Dedifferentiated amniotic fluid mesenchymal stem cell (primary cell): ENCODE measurements at regions not wholly inside any gene's neighbourhood (a gene's known extent, or its start where the extent isn't known, plus 50 kb on each side); places are given as distances from the start of the nearest gene placed in this dataset.

Experiments
- DNase-seq: peaks from one replicate; pipeline ENCODE4 v3.0.0-alpha.2; 2016; ENCODE audit errors: extremely low spot score

GRCh38 chr11:70486731-70487130 is 88.4 kb downstream of the CTTN start:
- DNase-seq: no peak

DNA sequence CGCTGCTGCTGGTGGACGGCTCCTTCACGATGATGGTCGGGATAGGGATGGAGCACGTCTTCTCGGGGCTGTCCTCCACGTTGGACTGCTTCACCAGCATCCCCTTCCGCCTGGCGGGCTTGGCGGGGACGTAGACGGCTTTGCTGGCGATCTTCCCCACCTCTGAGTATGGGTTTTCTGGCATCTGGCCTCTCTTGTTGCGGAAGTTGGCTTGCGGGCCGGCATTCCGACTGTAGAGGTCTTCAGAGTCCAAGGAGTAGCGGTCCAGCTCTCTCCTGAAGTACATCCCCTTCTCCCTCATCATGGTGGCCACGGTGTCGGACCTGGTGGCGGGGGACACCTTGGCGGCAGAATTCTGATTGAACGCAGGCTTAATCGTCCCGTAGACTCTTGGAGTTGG is 88.8 kb downstream of the CTTN start:
- no peak for DNase-seq

- no peak for DNase-seq
Observed at GRCh38 chr11:70487756-70488155, 89.4 kb downstream of the CTTN start.

DNA sequence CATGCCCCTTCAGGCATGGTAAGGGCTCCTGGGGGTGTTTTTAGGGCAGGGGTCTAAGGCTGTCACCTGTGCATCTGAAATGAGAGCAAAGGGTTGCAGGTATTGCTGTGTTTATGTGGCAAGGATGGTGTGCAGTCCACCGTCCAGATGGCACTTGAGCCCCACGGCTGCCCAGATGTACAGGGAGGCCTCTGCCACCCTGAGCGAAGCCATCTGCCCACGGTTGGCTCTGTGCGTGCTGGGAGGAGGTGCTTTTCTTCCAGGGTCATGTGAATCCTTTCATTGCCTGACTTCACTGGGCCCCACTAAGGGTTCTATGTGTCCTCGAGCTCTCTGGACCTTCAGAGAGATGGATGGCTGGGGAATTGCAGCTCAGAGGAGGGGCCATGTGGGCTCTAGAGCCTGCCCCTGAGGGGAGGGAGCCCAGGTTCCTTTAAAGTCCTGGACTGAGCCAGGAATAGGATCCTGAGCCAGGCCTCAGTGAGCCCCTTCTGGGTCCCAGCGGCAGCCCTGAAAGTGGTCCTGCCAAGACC is 89.9 kb downstream of the CTTN start:
- DNase-seq: no peak

DNA sequence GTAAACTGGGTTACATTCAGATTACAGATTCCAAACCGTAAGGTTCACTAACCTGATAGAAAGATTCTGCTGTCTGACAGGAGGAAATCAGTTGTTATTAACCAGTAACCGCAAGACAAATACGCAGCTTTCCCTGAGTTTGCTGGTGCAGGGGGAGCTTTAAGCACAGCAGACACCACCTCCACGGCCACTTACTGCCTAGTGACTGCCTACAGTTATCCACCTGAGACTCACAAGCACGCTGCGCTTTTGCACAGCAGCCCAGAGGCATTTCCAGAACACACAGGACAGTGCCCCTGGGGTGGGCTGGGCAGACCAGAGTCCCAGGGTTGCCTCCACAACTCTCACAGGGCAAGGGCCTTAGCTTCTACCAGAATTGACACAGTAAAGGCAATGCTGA is 90.9 kb downstream of the CTTN start:
- no peak for DNase-seq

DNA sequence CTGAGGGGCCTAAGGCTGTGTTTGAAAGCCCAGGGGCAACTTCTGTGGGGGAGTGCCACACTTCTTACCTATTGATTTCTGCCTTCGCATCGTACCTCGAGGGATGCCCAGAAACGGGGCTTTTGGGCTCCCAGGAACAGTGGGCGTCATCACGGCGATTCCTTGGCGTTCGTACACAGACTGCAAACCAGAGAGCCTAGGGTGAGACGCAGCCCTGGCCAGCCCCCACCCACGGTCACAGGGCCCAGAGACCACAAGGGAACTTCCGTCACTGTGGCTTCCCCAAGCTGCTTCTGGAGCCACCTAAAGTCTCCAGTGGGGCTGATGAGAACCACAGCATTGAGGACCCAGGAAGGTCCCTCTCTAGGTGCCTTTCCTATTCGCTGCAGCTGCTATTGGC is 91.9 kb downstream of the CTTN start:
- no peak for DNase-seq

DNA sequence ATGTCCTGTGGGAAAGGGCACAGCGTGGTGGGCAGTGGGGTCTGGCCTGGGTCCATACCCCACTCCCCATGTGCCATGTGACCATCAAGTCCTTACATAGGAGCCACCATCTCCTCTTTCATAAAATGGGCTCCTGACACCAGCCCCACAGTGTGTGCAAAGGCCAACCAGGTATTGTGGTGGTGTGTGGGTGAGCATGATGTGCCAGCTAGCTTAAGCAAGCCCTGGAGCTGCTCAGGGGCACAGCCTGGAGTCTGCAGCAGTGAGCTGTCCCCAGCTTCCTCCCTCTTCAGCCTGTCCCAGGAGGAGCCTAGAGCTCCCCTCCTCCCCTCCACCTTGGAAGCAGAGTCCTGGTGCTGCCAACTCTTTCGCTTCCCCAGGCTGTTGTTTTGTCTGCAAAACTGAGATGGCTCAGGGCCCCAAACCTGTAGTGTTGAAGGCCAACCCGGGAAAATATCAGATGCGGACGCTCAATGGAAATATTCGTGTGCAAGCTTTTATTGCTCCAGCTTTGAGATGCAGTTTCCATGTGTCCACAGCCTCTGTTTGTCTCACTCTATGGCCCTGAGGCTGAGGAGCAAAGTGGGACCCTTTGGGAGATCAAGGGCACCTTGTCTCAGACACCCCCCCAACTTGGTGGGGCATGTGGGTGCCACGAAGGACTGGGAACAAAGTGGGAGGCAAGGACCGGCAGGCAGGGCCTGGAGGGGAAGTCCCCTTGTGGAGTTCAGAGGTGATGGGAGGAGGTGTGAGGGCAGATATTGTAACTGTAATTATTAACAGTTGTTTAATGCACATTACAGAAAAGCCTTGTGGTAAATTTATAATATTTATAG is 92.6 kb downstream of the CTTN start:
- no peak for DNase-seq

DNA sequence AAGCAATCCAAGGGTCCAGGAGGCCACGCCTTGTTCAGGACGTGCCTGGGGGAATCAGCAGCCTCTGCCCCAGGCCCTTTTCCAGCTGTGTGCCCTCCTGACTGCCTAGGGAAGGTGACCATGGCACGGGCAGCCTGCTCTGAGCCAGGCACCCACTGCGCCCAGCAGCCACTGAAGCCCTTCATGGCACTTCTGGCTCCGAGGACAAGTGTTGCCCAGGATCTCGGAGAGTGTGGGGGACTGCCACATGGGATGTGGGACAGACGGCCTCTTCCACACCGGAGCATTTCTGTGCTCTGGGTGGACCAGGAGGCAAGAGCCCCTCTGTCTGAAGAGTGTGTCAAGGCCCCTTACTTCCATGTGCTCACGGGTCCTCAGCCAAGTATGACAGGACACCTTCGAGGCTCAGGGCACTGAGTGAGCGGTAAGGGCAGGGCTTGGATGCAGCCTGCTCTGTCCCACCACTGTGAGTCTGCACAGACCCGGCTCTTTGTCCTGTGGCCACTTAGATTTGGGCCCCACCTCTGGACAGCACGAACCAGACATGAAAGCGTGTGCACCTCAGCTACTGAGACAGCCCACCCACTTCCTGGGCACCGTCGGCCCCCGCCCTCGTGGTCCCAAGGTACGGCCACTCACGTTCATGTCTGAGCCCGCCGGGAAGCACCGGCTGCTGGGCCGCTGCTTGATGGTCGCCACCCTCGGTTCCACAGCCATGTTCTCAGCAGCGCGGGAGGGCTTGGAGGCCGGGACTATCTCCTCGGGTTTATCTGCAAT is 93.6 kb downstream of the CTTN start:
- no peak for DNase-seq

DNA sequence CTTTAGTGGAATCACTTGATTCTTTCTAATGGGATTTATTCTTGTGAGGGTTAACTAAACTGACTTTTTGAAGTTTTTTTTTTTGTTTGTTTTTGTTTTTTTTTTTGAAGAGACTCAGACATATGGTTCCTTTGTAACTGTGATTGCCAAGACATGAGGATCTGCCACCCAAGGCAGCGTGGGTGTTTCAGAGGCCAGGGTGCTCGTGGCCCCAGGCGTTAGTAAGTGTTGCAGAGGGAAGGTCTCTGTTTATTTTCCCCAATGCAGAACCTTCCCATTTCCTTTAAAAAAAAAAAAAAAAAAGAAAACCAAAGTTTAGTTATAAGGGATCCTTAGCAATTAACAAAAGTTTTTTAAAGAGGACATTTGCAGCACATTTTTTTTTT is 94.8 kb downstream of the CTTN start:
- no peak for DNase-seq

DNA sequence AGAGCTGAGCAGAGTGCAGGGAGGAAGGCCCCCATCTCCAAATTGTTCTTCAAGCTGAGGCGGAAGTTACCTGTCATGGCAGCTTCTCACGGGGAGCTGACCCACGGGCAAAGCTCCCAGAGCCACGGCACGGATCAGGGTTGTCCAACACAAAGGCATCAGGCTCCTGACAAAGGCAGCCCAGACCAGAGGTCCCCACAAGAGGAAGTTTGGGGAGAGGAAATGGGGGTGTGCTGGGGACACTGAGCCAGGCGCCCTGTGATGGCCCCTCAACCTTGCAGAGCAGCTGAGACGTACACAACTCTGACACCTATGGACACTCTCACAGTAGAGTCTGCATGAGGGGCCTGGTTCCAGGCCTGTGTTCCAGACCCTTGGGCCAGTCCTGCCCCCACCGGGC is 95.6 kb downstream of the CTTN start:
- DNase-seq: no peak

DNA sequence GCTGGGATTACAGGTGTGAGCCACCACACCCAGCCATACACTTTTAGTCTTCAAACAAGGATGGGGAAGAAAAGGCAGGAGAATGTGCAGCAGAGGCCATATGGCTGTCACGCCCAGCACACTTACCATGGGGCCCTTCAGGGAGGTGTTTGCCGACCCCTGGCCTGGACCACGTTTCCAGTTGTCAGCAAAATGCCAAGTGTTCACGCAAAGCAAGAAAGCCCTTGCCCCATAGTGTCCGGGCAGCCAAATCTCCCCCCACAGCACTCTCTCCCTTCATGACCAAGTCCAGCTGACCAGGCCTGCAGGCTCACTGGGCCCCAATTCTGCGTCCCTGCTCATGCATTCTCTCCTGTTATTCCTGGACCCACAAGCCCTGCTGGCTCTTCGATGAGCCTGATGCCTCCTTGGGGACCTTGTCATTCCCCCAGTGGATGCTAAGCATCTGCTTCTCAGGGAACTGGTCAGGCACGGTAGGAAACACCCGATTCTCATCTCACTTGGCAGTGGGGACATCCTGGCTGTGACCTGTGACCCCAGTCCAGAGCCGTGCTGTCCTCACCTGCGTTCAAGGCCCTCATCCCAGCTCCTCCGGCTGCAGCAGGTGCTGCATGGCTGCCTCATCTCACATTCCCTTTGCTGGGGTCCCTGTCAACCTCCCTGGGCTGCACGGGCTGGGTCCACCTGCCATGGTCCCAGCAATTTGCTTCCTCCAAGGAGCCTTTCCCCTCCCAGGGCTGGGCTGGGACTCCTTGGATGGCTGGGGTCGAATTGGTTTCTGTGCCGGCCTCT is 96.4 kb downstream of the CTTN start:
- DNase-seq: no peak

DNA sequence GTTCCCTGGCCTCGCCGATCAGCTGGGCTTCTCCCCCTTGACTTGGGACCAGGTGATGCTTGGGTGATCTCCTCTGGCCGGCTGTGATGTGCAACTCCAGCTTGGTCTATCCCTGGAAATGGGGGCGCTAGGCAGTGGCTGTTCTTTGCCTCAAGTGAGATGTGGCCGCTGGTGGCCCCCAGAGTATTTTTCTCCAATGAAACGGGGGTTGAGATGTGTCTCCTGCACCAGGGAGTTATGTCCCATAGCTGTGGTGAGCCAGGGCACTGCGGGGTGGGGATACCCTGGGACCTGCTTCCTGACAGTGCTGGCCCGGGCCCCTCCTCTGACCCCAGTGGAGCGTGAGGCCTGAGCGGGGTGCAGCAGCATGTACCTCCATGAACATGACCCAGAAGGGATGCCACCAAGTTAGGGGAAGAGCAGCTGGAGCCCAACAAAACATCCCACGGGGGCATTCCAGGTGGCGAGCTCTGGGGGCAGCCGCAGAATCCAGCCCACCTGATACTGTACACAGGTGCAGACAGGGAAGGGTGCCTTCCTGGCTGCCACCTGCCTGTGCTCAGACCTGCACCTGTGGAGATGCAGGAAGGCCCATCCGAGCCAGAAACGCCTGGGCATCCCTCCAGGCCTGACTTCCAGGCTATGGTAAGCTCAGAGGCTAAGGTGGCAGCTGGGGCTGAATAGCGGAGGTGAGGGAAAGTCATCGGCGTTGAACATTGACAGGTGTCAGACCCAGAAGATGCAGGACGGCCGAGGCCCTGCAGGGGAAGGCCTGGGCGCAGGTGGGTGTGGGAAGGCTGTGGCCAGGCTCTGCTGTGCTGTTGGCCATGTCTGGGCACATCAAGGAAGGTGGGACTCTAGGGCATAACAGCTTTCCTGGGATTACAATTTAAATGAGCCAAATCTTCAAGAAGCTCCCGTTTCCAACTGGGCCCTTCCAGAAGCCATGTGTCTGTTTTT is 97.3 kb downstream of the CTTN start:
- no peak for DNase-seq

DNA sequence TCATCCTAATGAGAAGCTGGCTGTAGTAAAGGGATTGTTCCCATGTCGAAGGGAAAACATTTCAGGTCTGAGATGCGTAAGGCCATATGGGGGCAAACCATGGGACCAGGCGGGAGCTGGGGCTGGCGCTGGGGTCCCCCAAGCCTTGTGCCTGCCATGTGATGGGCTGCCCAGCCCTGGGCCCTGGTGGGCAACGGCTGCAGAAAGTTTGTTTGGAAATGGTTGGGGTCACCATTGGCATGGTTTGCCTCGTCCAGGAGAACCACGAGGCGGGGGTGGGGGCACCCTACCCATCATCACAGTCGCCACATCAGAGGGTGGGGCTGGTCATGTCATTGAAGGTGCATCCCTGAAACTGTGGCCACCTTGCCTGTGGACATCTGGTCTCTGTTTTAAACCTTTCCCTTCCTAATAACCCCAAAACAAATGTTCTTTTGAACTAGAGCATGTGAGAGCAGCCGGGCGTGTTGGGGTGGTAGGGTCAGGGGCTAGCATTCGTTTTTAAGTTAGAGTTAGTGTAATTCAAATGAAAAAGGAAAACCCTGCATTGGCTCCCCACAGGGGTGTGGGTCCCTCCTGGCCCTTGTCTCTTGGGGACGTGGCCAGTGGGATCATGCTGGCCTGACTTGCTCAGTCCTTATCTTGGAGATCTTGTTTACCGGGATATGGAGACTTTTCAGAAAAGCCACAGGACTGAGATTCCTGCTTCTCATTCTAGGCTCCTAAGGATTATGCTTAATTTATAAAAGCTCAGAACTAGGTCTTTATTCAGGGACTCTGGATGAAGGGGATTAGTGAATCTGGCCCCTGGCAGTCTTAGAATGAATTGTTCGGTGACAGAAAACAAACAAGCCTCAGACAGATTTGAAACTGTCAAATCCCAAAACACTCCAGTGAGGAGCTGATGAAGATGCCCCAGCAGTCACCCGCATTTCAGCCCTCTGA is 98.5 kb downstream of the CTTN start:
- DNase-seq: no peak

- no peak for DNase-seq
Observed at GRCh38 chr11:70497536-70498075, 99.3 kb downstream of the CTTN start.

GRCh38 chr11:70498171-70498571 is 99.8 kb downstream of the CTTN start:
- DNase-seq: no peak

DNA sequence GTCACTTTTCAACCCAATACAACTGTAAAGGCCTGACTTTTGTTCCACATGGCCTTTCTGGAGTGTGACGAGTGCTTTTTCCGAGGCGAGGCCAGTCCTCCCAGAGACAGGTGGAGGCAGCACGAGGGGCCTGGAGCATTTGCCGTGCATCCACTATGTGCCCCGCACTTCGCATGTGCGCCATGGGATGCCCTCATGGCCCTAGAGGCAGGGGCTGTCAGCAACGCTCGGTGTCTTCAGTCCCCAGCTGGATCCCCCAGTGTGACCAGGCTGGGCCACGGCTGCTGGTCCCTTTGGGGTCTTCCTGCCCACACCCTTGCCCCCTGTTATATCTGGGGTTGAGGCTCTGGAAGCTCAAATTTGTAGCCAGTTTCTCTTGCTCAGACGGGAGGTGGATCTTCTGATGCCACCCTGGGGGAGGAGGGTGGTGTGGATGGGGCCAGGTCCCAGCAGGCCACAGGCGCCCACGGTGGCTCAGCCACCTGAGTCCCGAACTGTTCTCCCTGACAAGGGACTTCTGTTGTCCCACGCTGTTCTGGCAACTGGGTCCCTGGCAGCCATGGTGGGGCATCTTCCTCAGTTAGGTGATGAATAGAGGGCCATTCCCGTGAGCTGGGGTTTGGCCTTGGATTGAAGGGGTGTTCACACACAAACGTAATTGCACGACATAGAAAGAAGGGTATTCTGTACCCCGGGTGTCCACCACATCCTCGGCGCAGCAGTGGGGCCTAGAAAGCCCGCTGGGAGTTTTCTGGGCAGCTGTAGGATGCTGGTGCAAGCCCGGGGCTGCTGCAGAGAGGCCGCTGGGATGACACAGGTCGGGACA is 100.9 kb downstream of the CTTN start:
- no peak for DNase-seq

- no peak for DNase-seq
Observed at GRCh38 chr11:70500076-70500847, 101.9 kb downstream of the CTTN start.
